Mucosa of rectum (tissue), 2 donors: ENCODE measurements at regions not wholly inside any gene's neighbourhood (a gene's known extent, or its start where the extent isn't known, plus 50 kb on each side); places are given as distances from the start of the nearest gene placed in this dataset.

ENCODE experiments used
- H3K27ac ChIP-seq, 2 donors: one replicate each; pipeline ENCODE4 v1.7.0; 2013; ENCODE audit warnings: inconsistent platforms in 2 of 2, low read depth in 2 of 2, low read length in 2 of 2
- H3K27me3 ChIP-seq, 2 donors: one replicate each; pipeline ENCODE4 v1.7.0; 2013; ENCODE audit warnings: low read length in 2 of 2; ENCODE audit not compliant: control insufficient read depth in 2 of 2, insufficient read depth in 2 of 2
- H3K36me3 ChIP-seq, 2 donors: one replicate each; pipeline ENCODE4 v1.7.0; 2013; ENCODE audit warnings: low read length in 2 of 2; ENCODE audit not compliant: control insufficient read depth in 2 of 2, insufficient read depth in 2 of 2
- H3K4me1 ChIP-seq, 2 donors: one replicate each; pipeline ENCODE4 v1.7.0; 2013; ENCODE audit warnings: low read length in 2 of 2, mild to moderate bottlenecking in 1 of 2; ENCODE audit not compliant: control insufficient read depth in 2 of 2, insufficient read depth in 2 of 2
- H3K4me3 ChIP-seq, 2 donors: one replicate each; pipeline ENCODE4 v1.7.0; 2013; ENCODE audit warnings: low read length in 2 of 2
- H3K9ac ChIP-seq, 2 donors: one replicate each; pipeline ENCODE4 v1.7.0; 2013; ENCODE audit warnings: low read length in 2 of 2, low read depth in 1 of 2, mild to moderate bottlenecking in 1 of 2
- H3K9me3 ChIP-seq, 2 donors: one replicate each; pipeline ENCODE4 v1.7.0; 2013; ENCODE audit warnings: low read length in 2 of 2; ENCODE audit not compliant: control insufficient read depth in 2 of 2
- donor health status: healthy.
- donor health status: Normal muscosa, but diverticular disease.

- Histone ChIP-seq H3K4me1 (no peaks in the 10 kb centered on the region), H3K9me3 (no peaks in the 10 kb centered on the region), H3K36me3 (no peaks in the 10 kb centered on the region), H3K27me3 (no peaks in the 10 kb centered on the region), H3K9ac (no peak overlapping the region), H3K27ac (no peak overlapping the region), H3K4me3 (no peak overlapping the region)
Observed at GRCh38 chr2:196487417-196487816, 152.1 kb upstream of the CCDC150 start.

GRCh38 chr2:196489371-196489770, 150.1 kb upstream of the CCDC150 start:
- Histone ChIP-seq H3K9me3 (no peaks in the 10 kb centered on the region), H3K27me3 (no peaks in the 10 kb centered on the region), H3K4me1 (no peaks in the 10 kb centered on the region), H3K9ac (no peak overlapping the region), H3K27ac (no peak overlapping the region), H3K36me3 (no peaks in the 10 kb centered on the region), H3K4me3 (no peak overlapping the region)

- no peaks in the 10 kb centered on the region for H3K27me3 ChIP-seq
- no peaks in the 10 kb centered on the region for H3K4me1 ChIP-seq
- H3K9ac ChIP-seq: no peak overlapping the region
- H3K36me3 ChIP-seq: no peaks in the 10 kb centered on the region
- no peak overlapping the region for H3K27ac ChIP-seq
- no peak overlapping the region for H3K4me3 ChIP-seq
- no peaks in the 10 kb centered on the region for H3K9me3 ChIP-seq
Observed at GRCh38 chr2:196492946-196493345, 146.6 kb upstream of the CCDC150 start.

GRCh38 chr2:196498962-196499361, 140.6 kb upstream of the CCDC150 start:
- Histone ChIP-seq H3K27me3 (no peaks in the 10 kb centered on the region), H3K27ac (no peak overlapping the region), H3K9me3 (peaks cover 4% of the 10 kb centered on the region in 2 donors), H3K9ac (no peak overlapping the region), H3K4me3 (no peak overlapping the region), H3K4me1 (no peaks in the 10 kb centered on the region), H3K36me3 (no peaks in the 10 kb centered on the region)

GRCh38 chr2:196499686-196500085, 139.8 kb upstream of the CCDC150 start:
- H3K9me3 ChIP-seq: peaks cover 4% of the 10 kb centered on the region in 2 donors
- H3K27ac ChIP-seq: no peak overlapping the region
- H3K4me3 ChIP-seq: no peak overlapping the region
- H3K27me3 ChIP-seq: no peaks in the 10 kb centered on the region
- no peaks in the 10 kb centered on the region for H3K4me1 ChIP-seq
- H3K36me3 ChIP-seq: no peaks in the 10 kb centered on the region
- no peak overlapping the region for H3K9ac ChIP-seq

GRCh38 chr2:196500686-196501431, 138.7 kb upstream of the CCDC150 start:
- Histone ChIP-seq H3K9me3 (peaks cover 4% of the 10 kb centered on the region in 2 donors), H3K9ac (no peak overlapping the region), H3K27ac (no peak overlapping the region), H3K36me3 (no peaks in the 10 kb centered on the region), H3K27me3 (no peaks in the 10 kb centered on the region), H3K4me1 (no peaks in the 10 kb centered on the region), H3K4me3 (no peak overlapping the region)

- Histone ChIP-seq H3K4me1 (no peaks in the 10 kb centered on the region), H3K9ac (no peak overlapping the region), H3K27me3 (no peaks in the 10 kb centered on the region), H3K36me3 (no peaks in the 10 kb centered on the region), H3K27ac (no peak overlapping the region), H3K4me3 (no peak overlapping the region), H3K9me3 (peaks cover 4% of the 10 kb centered on the region in 2 donors)
Observed at GRCh38 chr2:196501836-196502235, 137.7 kb upstream of the CCDC150 start.

- peaks cover 4% of the 10 kb centered on the region in 2 donors for H3K9me3 ChIP-seq
- no peaks in the 10 kb centered on the region for H3K4me1 ChIP-seq
- H3K27me3 ChIP-seq: no peaks in the 10 kb centered on the region
- H3K36me3 ChIP-seq: no peaks in the 10 kb centered on the region
- no peak overlapping the region for H3K9ac ChIP-seq
- H3K27ac ChIP-seq: no peak overlapping the region
- H3K4me3 ChIP-seq: no peak overlapping the region
Observed at GRCh38 chr2:196502386-196502785, 137.1 kb upstream of the CCDC150 start.

- Histone ChIP-seq H3K27me3 (no peaks in the 10 kb centered on the region), H3K9ac (no peak overlapping the region), H3K36me3 (no peaks in the 10 kb centered on the region), H3K4me3 (no peak overlapping the region), H3K9me3 (peaks cover 4% of the 10 kb centered on the region in 2 donors), H3K4me1 (no peaks in the 10 kb centered on the region), H3K27ac (no peak overlapping the region)
Observed at GRCh38 chr2:196503398-196503797, 136.1 kb upstream of the CCDC150 start.

GRCh38 chr2:196504788-196505187, 134.7 kb upstream of the CCDC150 start:
- no peaks in the 10 kb centered on the region for H3K27me3 ChIP-seq
- H3K36me3 ChIP-seq: no peaks in the 10 kb centered on the region
- no peak overlapping the region for H3K27ac ChIP-seq
- no peaks in the 10 kb centered on the region for H3K9me3 ChIP-seq
- H3K4me3 ChIP-seq: no peak overlapping the region
- H3K9ac ChIP-seq: no peak overlapping the region
- no peaks in the 10 kb centered on the region for H3K4me1 ChIP-seq
